Esophagus muscularis mucosa (tissue), 3 donors: ENCODE measurements at regions not wholly inside any gene's neighbourhood (a gene's known extent, or its start where the extent isn't known, plus 50 kb on each side); places are given as distances from the start of the nearest gene placed in this dataset.

Experiments used
- POLR2A ChIP-seq: fragments of 450-650 bp; IDR thresholded peaks from one replicate; pipeline ENCODE4 v1.6.1; 2017; ENCODE audit warnings: antibody characterized with exemption, moderate library complexity, mild to moderate bottlenecking, low read depth
- POLR2AphosphoS5 ChIP-seq, 2 donors: sonication (generic); formaldehyde crosslinking; IDR thresholded peaks; one replicate each; pipeline ENCODE4 v1.6.1; 2017; ENCODE audit warnings: antibody characterized with exemption in 2 of 2
- TF ChIP-seq, protein P1 (sequence below), 3 experiments: fragments of 200-600 bp in 2 of 3; fragments of 450-650 bp in 1 of 3; sonication (generic) in 2 of 3; IDR thresholded peaks; one replicate each; pipeline ENCODE4 v1.5.1; 2017 to 2019; ENCODE audit warnings: antibody characterized with exemption in 3 of 3, mild to moderate bottlenecking in 2 of 3, moderate library complexity in 1 of 3

DNA sequence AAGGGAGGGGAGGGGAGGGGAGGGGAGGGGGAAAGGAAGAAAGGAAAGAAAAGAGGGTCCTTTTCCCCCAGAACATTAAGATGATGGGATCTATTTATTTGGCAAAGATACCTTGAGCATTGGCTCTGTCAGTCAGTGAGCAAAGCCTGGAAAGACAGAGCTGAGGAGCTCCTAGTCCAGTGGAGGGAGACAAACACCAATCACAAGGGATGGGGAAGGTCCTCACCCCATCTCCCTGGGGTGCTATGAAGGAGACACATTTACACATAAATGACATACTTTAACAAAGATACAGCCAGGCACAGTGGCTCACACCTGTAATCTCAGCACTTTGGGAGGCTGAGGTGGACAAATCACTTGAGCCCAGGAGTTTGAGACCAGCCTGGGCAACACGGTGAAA lies 154.9 kb upstream of the TIAM1 start:
- TF ChIP-seq, protein P1, sequence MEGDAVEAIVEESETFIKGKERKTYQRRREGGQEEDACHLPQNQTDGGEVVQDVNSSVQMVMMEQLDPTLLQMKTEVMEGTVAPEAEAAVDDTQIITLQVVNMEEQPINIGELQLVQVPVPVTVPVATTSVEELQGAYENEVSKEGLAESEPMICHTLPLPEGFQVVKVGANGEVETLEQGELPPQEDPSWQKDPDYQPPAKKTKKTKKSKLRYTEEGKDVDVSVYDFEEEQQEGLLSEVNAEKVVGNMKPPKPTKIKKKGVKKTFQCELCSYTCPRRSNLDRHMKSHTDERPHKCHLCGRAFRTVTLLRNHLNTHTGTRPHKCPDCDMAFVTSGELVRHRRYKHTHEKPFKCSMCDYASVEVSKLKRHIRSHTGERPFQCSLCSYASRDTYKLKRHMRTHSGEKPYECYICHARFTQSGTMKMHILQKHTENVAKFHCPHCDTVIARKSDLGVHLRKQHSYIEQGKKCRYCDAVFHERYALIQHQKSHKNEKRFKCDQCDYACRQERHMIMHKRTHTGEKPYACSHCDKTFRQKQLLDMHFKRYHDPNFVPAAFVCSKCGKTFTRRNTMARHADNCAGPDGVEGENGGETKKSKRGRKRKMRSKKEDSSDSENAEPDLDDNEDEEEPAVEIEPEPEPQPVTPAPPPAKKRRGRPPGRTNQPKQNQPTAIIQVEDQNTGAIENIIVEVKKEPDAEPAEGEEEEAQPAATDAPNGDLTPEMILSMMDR (IDR thresholded peaks at IDR 0.05) = no peak
- no peak for TF ChIP-seq POLR2A
- no peak for TF ChIP-seq POLR2AphosphoS5 (IDR thresholded peaks at IDR 0.05)
